GM21619 (cell line): ENCODE measurements at regions not wholly inside any gene's neighbourhood (a gene's known extent, or its start where the extent isn't known, plus 50 kb on each side); places are given as distances from the start of the nearest gene placed in this dataset.

ENCODE experiments used
- ATAC-seq: cut with Tn5 transposase; IDR thresholded peaks from one replicate; pipeline ENCODE4 v1.9.1; 2021; ENCODE audit not compliant: unreplicated experiment

- no peak for ATAC-seq
These were observed 191.1 kb downstream of the MELK start for GRCh38 chr9:36763778-36764177.

- no peak for ATAC-seq
These were observed 191.8 kb downstream of the MELK start for GRCh38 chr9:36764364-36765076.

- ATAC-seq, result no peak
These were observed 192.3 kb downstream of the MELK start for GRCh38 chr9:36765077-36765390.

GRCh38 chr9:36765468-36766341 lies 193.0 kb downstream of the MELK start:
- ATAC-seq, result peak; percentile 99

- no peak for ATAC-seq
These were observed 196.0 kb downstream of the MELK start for GRCh38 chr9:36768677-36769076.

GRCh38 chr9:36770025-36770424 lies 197.3 kb downstream of the MELK start:
- ATAC-seq, result no peak

- ATAC-seq, result no peak
These were observed 200.0 kb downstream of the MELK start for GRCh38 chr9:36772449-36773403.

GRCh38 chr9:36778682-36779081 lies 206.0 kb downstream of the MELK start:
- ATAC-seq, result no peak

- ATAC-seq, result no peak
These were observed 206.9 kb downstream of the MELK start for GRCh38 chr9:36779582-36779981.

GRCh38 chr9:36780186-36780585 lies 207.5 kb downstream of the MELK start:
- no peak for ATAC-seq

- no peak for ATAC-seq
These were observed 208.8 kb downstream of the MELK start for GRCh38 chr9:36781533-36781932.
